Parathyroid adenoma (tissue), 2 donors: ENCODE measurements at regions not wholly inside any gene's neighbourhood (a gene's known extent, or its start where the extent isn't known, plus 50 kb on each side); places are given as distances from the start of the nearest gene placed in this dataset.
"Not testable (repeated sequence)": the region's sequence is repeated elsewhere in the genome, so short reads cannot be mapped to it uniquely, and the experiment has no call there.

Experiments
- H2AFZ ChIP-seq: fragments of 300-600 bp; sonication (generic); one replicate; pipeline ENCODE4 v1.7.0; 2017; ENCODE audit warnings: antibody characterized with exemption, mild to moderate bottlenecking
- H3K27ac ChIP-seq: fragments of 300-600 bp; sonication (generic); one replicate; pipeline ENCODE4 v1.7.0; 2017
- H3K27me3 ChIP-seq: fragments of 300-600 bp; sonication (generic); one replicate; pipeline ENCODE4 v1.7.0; 2017; ENCODE audit warnings: low read length; ENCODE audit not compliant: control insufficient read depth, insufficient read depth
- H3K36me3 ChIP-seq: fragments of 300-600 bp; sonication (generic); one replicate; pipeline ENCODE4 v1.7.0; 2017; ENCODE audit warnings: low read length; ENCODE audit not compliant: control insufficient read depth, insufficient read depth
- H3K4me1 ChIP-seq: fragments of 300-600 bp; sonication (generic); one replicate; pipeline ENCODE4 v1.7.0; 2017; ENCODE audit warnings: control low read depth
- H3K4me2 ChIP-seq: fragments of 300-600 bp; sonication (generic); one replicate; pipeline ENCODE4 v1.7.0; 2017; ENCODE audit warnings: low read length
- H3K4me3 ChIP-seq: fragments of 300-600 bp; sonication (generic); one replicate; pipeline ENCODE4 v1.7.0; 2017; ENCODE audit warnings: low read depth, low read length
- H3K79me2 ChIP-seq: fragments of 300-600 bp; sonication (generic); one replicate; pipeline ENCODE4 v1.7.0; 2017; ENCODE audit warnings: control low read depth
- H3K9ac ChIP-seq: fragments of 300-600 bp; sonication (generic); one replicate; pipeline ENCODE4 v1.7.0; 2017; ENCODE audit warnings: mild to moderate bottlenecking
- H3K9me3 ChIP-seq: fragments of 300-600 bp; sonication (generic); one replicate; pipeline ENCODE4 v1.7.0; 2017; ENCODE audit warnings: low read length; ENCODE audit not compliant: control insufficient read depth
- TF ChIP-seq, protein P1 (sequence below): fragments of 300-600 bp; sonication (generic); IDR thresholded peaks from one replicate; pipeline ENCODE4 v1.7.0; 2017; ENCODE audit warnings: antibody characterized with exemption, mild to moderate bottlenecking
- donor health status: primary hyperparathyroidism.

GRCh38 chr14:65174783-65175182 lies 72.5 kb upstream of the MAX start:
- H3K36me3 ChIP-seq, result no peaks in the 10 kb centered on the region
- H3K9ac ChIP-seq, result no peak overlapping the region
- H2AFZ ChIP-seq, result no peak overlapping the region
- no peaks in the 10 kb centered on the region for H3K9me3 ChIP-seq
- H3K4me2 ChIP-seq, result no peak overlapping the region
- no peaks in the 10 kb centered on the region for H3K79me2 ChIP-seq
- no peak overlapping the region for H3K27ac ChIP-seq
- no peak overlapping the region for H3K4me3 ChIP-seq
- TF ChIP-seq, protein P1, sequence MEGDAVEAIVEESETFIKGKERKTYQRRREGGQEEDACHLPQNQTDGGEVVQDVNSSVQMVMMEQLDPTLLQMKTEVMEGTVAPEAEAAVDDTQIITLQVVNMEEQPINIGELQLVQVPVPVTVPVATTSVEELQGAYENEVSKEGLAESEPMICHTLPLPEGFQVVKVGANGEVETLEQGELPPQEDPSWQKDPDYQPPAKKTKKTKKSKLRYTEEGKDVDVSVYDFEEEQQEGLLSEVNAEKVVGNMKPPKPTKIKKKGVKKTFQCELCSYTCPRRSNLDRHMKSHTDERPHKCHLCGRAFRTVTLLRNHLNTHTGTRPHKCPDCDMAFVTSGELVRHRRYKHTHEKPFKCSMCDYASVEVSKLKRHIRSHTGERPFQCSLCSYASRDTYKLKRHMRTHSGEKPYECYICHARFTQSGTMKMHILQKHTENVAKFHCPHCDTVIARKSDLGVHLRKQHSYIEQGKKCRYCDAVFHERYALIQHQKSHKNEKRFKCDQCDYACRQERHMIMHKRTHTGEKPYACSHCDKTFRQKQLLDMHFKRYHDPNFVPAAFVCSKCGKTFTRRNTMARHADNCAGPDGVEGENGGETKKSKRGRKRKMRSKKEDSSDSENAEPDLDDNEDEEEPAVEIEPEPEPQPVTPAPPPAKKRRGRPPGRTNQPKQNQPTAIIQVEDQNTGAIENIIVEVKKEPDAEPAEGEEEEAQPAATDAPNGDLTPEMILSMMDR, result no peak
- H3K4me1 ChIP-seq, result peaks cover 5% of the 10 kb centered on the region
- no peaks in the 10 kb centered on the region for H3K27me3 ChIP-seq

DNA sequence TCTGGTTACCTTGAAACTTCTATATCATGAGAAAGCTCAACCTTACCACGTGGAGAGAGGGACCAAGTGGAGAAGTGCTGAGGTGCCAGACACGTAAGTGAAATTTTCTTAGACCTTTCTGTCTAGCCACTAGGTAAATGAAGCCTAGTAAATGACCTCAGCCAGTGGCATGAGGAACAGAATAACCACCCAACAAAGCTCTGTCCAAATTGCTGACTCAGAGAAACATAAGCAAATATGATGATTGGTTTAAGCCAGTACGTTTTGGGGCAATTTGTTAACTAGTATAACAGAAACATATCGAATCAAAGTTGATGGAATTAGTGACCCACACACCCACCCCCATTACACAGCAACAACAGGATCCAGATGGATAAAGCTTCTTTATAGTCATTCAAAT lies 75.2 kb upstream of the MAX start:
- Histone ChIP-seq H3K4me2 (no peak overlapping the region), H3K4me3 (no peak overlapping the region), H3K79me2 (no peaks in the 10 kb centered on the region), H3K27me3 (no peaks in the 10 kb centered on the region), H3K27ac (no peak overlapping the region), H3K36me3 (no peaks in the 10 kb centered on the region), H3K9me3 (no peaks in the 10 kb centered on the region), H3K4me1 (no peaks in the 10 kb centered on the region), H2AFZ (no peak overlapping the region), H3K9ac (no peak overlapping the region)
- TF ChIP-seq, protein P1, result no peak

DNA sequence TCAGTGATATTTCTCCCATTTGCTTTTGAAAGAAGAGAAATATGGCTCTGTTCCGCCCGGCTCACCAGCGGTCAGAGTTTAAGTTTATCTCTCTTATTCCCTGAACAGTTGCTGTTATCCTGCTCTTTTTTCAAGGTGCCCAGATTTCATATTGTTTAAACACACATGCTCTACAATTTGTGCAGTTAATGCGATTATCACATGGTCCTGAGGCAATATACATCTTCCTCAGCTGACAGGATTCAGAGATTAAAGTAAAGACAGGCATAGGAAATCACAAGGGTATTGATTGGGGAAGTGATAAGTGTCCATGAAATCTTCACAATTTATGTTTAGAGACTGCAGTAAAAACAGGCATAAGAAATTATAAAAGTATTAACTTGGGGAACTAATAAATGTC lies 76.9 kb upstream of the MAX start:
- H3K4me2 ChIP-seq, H2AFZ ChIP-seq, H3K4me1 ChIP-seq, H3K27me3 ChIP-seq, H3K36me3 ChIP-seq, H3K9me3 ChIP-seq, H3K9ac ChIP-seq, H3K27ac ChIP-seq, H3K4me3 ChIP-seq, H3K79me2 ChIP-seq: not testable (repeated sequence)

DNA sequence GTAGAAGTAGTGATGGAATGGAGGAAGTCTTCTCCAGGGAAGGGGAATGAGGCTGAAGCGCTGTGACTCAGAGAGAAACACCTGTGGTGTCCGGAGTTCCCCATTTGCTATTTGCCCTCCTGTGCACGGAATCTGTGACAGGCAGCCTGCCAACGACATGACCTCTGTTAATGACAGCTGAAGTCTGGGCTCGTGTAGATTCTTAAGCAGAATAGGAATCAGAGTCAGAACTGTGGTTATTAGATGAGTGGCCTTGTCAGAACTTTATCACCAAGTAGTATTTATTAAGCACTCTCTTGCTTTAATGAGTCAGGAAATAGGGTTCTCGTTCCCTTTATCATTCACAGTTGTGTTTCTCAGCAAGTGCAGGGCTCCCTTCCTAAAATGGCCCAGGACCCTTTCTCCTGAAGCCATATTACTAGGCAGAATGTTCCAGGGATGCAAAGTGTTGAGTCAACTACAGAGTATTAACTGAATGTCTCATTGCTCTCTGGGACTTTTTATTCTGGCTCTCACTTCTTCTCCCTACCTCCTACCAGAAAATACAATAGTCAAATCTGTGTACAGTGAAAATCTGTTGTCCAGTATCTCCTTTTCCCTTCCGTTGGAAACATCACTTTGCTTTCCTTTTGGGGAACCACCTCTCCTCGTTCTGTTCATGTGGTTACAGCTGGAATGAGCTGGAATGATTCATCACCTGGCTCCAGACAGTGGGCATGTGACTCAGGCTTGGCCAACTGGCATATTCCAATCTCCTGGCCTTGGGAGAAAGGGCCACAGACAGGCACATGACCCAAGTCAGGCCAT lies 77.8 kb upstream of the MAX start:
- no peak overlapping the region for H3K27ac ChIP-seq

DNA sequence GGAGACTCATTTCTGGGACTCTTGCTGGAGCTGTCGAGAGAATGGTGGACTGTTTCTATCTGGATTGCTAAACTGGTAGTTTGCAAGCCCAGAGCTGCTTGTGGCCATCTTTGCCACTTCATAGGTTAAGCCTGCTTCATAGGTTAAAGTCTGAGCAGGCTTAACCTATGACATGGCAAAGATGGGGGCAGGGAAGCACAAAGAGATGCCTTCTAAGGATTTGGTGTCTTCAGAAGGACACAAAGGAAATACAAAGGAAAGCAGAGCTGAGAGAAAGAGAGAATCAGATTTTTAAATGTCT lies 78.4 kb upstream of the MAX start:
- no peaks in the 10 kb centered on the region for H3K79me2 ChIP-seq
- TF ChIP-seq, protein P1, result no peak
- no peak overlapping the region for H3K9ac ChIP-seq
- H3K27ac ChIP-seq, result no peak overlapping the region
- no peak overlapping the region for H3K4me3 ChIP-seq
- no peaks in the 10 kb centered on the region for H3K36me3 ChIP-seq
- no peaks in the 10 kb centered on the region for H3K27me3 ChIP-seq
- H2AFZ ChIP-seq, result no peak overlapping the region
- no peaks in the 10 kb centered on the region for H3K9me3 ChIP-seq
- H3K4me1 ChIP-seq, result no peaks in the 10 kb centered on the region
- H3K4me2 ChIP-seq, result no peak overlapping the region

More for the DNA sequence above, 77.8 kb upstream of the MAX start:
- Histone ChIP-seq H3K4me3 (no peak overlapping the region), H2AFZ (no peak overlapping the region), H3K4me1 (no peaks in the 10 kb centered on the region), H3K36me3 (no peaks in the 10 kb centered on the region), H3K79me2 (no peaks in the 10 kb centered on the region), H3K27me3 (no peaks in the 10 kb centered on the region), H3K9me3 (no peaks in the 10 kb centered on the region), H3K4me2 (no peak overlapping the region), H3K9ac (no peak overlapping the region)
- TF ChIP-seq, protein P1, result no peak
